ENCODE measurements at regions not wholly inside any gene's neighbourhood (a gene's known extent, or its start where the extent isn't known, plus 50 kb on each side); places are given as distances from the start of the nearest gene placed in this dataset.
A peak's percentile ranks its signal among the peaks of the same experiment; 100 is the strongest.
"Not testable (repeated sequence)": the region's sequence is repeated elsewhere in the genome, so short reads cannot be mapped to it uniquely, and the experiment has no call there.

- no peak overlapping the region for H3K56ac ChIP-seq (ENCODE audit: extremely low read depth, insufficient read depth, low read length)
- no peaks in the 10 kb centered on the region for H3K9me3 ChIP-seq (ENCODE audit: control insufficient read depth, insufficient read depth, low read length)
- H3K9me1 ChIP-seq (ENCODE audit: insufficient read depth, low read length), result no peaks in the 10 kb centered on the region
- H2BK15ac ChIP-seq (ENCODE audit: low read depth, low read length), result no peak overlapping the region
- no peak overlapping the region for H3K23ac ChIP-seq (ENCODE audit: low read depth, low read length)
- H4K8ac ChIP-seq (ENCODE audit: low read depth in 2 of 2, low read length in 2 of 2), result no peak overlapping the region
- TF ChIP-seq POLR2A (IDR thresholded peaks at IDR 0.05; ENCODE audit: low read depth, low read length) (no peak), RFX5 (IDR thresholded peaks at IDR 0.05; ENCODE audit: low read depth, low read length) (no peak), RCOR1 (IDR thresholded peaks at IDR 0.05; ENCODE audit: insufficient replicate concordance, low read length) (no peak), MAZ (IDR thresholded peaks at IDR 0.05; ENCODE audit: borderline replicate concordance, low read depth, low read length) (no peak), BHLHE40 (IDR thresholded peaks at IDR 0.05; ENCODE audit: low read depth, low read length) (no peak), CEBPB (IDR thresholded peaks at IDR 0.05; ENCODE audit: low read depth, low read length) (no peak), RAD21 (IDR thresholded peaks at IDR 0.05; ENCODE audit: low read length) (no peak), FOS (IDR thresholded peaks at IDR 0.05; ENCODE audit: low read depth, low read length) (no peak)
- no peaks in the 10 kb centered on the region for H3K79me1 ChIP-seq (ENCODE audit: low read depth in 1 of 2, low read length in 2 of 2)
- peak; percentile 21 for DNase-seq
- H3K36me3 ChIP-seq (ENCODE audit: control insufficient read depth, insufficient read depth, low read length), result no peaks in the 10 kb centered on the region
- no peak overlapping the region for H3K18ac ChIP-seq (ENCODE audit: low read depth, low read length)
- dilution Hi-C loops (cut with HindIII; ENCODE audit: low sequenced_read_pairs, unreplicated experiment), result no loop called here
- no peak overlapping the region for H3K4me3 ChIP-seq (ENCODE audit: insufficient read depth, low read depth, low read length)
- H2AK9ac ChIP-seq (replicated peaks; ENCODE audit: low read depth, low read length, poor library complexity), result no peak overlapping the region
- no peak for ATAC-seq (ENCODE audit: low read depth)
- H3K27me3 ChIP-seq (ENCODE audit: control insufficient read depth, insufficient read depth, low read length), result no peaks in the 10 kb centered on the region
- ChIA-PET POLR2A (ENCODE audit: unreplicated experiment) (no interaction called here), CTCF (interaction anchor here (1.7 kb wide), 1 partner anchor 38 kb away, joined by 4 read pairs; no protein-coding TSS in a partner anchor)
- BruUV-seq (replicated peaks), result no TSS peak
- intact Hi-C loops (cut with micrococcal nuclease), result no loop called here
- H2AFZ ChIP-seq (replicated peaks; ENCODE audit: low read length, poor library complexity), result no peak overlapping the region
- in situ Hi-C loops (cut with MboI; ENCODE audit: low sequenced_read_pairs), result no loop called here
- no peaks in the 10 kb centered on the region for H4K20me1 ChIP-seq (ENCODE audit: insufficient read depth, low read length)
- no peak overlapping the region for H3K27ac ChIP-seq (ENCODE audit: insufficient read depth, low read length)
- no peak overlapping the region for H2BK120ac ChIP-seq (ENCODE audit: low read depth, low read length)
- H2BK5ac ChIP-seq (ENCODE audit: low read depth, low read length, poor library complexity, severe bottlenecking), result no peak overlapping the region
- H4K5ac ChIP-seq (ENCODE audit: low read depth, low read length), result no peak overlapping the region
- no peak overlapping the region for H2AK5ac ChIP-seq (ENCODE audit: low read depth, low read length)
- H3K9ac ChIP-seq (ENCODE audit: low read depth, low read length), result no peak overlapping the region
- H3K4ac ChIP-seq (ENCODE audit: low read depth, low read length), result no peak overlapping the region
- H2BK20ac ChIP-seq (ENCODE audit: low read depth, low read length), result no peak overlapping the region
- no peak overlapping the region for H3K4me2 ChIP-seq (ENCODE audit: low read depth, low read length)
- H3K14ac ChIP-seq (replicated peaks; ENCODE audit: low read depth, low read length), result no peak overlapping the region
- H3K4me1 ChIP-seq (ENCODE audit: control insufficient read depth, insufficient read depth, low read length), result no peaks in the 10 kb centered on the region; the same call in 1 of the 2 replicates
- no peak overlapping the region for H4K91ac ChIP-seq (ENCODE audit: insufficient read depth, low read depth, low read length)
These were observed 136.6 kb upstream of the VANGL1 start for GRCh38 chr1:115505148-115505571.

GRCh38 chr1:115502183-115502582, 139.6 kb upstream of the VANGL1 start:
- H2BK20ac ChIP-seq (ENCODE audit: low read depth, low read length); H3K4me1 ChIP-seq (ENCODE audit: control insufficient read depth, insufficient read depth, low read length); H4K20me1 ChIP-seq (ENCODE audit: insufficient read depth, low read length); H3K4me3 ChIP-seq (ENCODE audit: insufficient read depth, low read depth, low read length); DNase-seq; H3K4ac ChIP-seq (ENCODE audit: low read depth, low read length); H3K27ac ChIP-seq (ENCODE audit: insufficient read depth, low read length); H3K27me3 ChIP-seq (ENCODE audit: control insufficient read depth, insufficient read depth, low read length); H3K9ac ChIP-seq (ENCODE audit: low read depth, low read length); H4K91ac ChIP-seq (ENCODE audit: insufficient read depth, low read depth, low read length); H2BK5ac ChIP-seq (ENCODE audit: low read depth, low read length, poor library complexity, severe bottlenecking); ATAC-seq (ENCODE audit: low read depth); intact Hi-C loops (cut with micrococcal nuclease); H3K56ac ChIP-seq (ENCODE audit: extremely low read depth, insufficient read depth, low read length); H3K18ac ChIP-seq (ENCODE audit: low read depth, low read length); H2AK9ac ChIP-seq (replicated peaks; ENCODE audit: low read depth, low read length, poor library complexity); POLR2A ChIA-PET (ENCODE audit: unreplicated experiment); H2AK5ac ChIP-seq (ENCODE audit: low read depth, low read length); H2BK15ac ChIP-seq (ENCODE audit: low read depth, low read length); H3K23ac ChIP-seq (ENCODE audit: low read depth, low read length); H2BK120ac ChIP-seq (ENCODE audit: low read depth, low read length); H3K9me1 ChIP-seq (ENCODE audit: insufficient read depth, low read length); CTCF ChIA-PET; H3K4me2 ChIP-seq (ENCODE audit: low read depth, low read length); H3K36me3 ChIP-seq (ENCODE audit: control insufficient read depth, insufficient read depth, low read length); H2AFZ ChIP-seq (replicated peaks; ENCODE audit: low read length, poor library complexity); H3K14ac ChIP-seq (replicated peaks; ENCODE audit: low read depth, low read length); H4K5ac ChIP-seq (ENCODE audit: low read depth, low read length); H3K9me3 ChIP-seq (ENCODE audit: control insufficient read depth, insufficient read depth, low read length); H4K8ac ChIP-seq (ENCODE audit: low read depth in 2 of 2, low read length in 2 of 2); H3K79me1 ChIP-seq (ENCODE audit: low read depth in 1 of 2, low read length in 2 of 2); dilution Hi-C loops (cut with HindIII; ENCODE audit: low sequenced_read_pairs, unreplicated experiment); in situ Hi-C loops (cut with MboI; ENCODE audit: low sequenced_read_pairs); BruUV-seq (replicated peaks): not testable (repeated sequence)
- no CpG with 5 or more reads among the region's 4 CpGs for WGBS, 2 experiments (ENCODE audit: extremely low coverage in 2 of 2, insufficient read length in 1 of 2)

Data from IMR-90 (cell line).